Inferior parietal cortex (tissue), 1 donor: ENCODE measurements at regions not wholly inside any gene's neighbourhood (a gene's known extent, or its start where the extent isn't known, plus 50 kb on each side); places are given as distances from the start of the nearest gene placed in this dataset.
A peak's percentile ranks its signal among the peaks of the same experiment; 100 is the strongest.

Experiments
- DNase-seq: peaks from one replicate; pipeline ENCODE4 v3.0.0-alpha.2; 2016; ENCODE audit errors: extremely low spot score

GRCh38 chr6:4296552-4296951 lies 161.2 kb upstream of the ECI2 start:
- DNase-seq, result no peak

- no peak for DNase-seq
Observed at GRCh38 chr6:4295783-4296155, 160.4 kb upstream of the ECI2 start.

- no peak for DNase-seq
Observed at GRCh38 chr6:4295058-4295782, 159.8 kb upstream of the ECI2 start.

- DNase-seq, result no peak
Observed at GRCh38 chr6:4294636-4295035, 159.3 kb upstream of the ECI2 start.

DNA sequence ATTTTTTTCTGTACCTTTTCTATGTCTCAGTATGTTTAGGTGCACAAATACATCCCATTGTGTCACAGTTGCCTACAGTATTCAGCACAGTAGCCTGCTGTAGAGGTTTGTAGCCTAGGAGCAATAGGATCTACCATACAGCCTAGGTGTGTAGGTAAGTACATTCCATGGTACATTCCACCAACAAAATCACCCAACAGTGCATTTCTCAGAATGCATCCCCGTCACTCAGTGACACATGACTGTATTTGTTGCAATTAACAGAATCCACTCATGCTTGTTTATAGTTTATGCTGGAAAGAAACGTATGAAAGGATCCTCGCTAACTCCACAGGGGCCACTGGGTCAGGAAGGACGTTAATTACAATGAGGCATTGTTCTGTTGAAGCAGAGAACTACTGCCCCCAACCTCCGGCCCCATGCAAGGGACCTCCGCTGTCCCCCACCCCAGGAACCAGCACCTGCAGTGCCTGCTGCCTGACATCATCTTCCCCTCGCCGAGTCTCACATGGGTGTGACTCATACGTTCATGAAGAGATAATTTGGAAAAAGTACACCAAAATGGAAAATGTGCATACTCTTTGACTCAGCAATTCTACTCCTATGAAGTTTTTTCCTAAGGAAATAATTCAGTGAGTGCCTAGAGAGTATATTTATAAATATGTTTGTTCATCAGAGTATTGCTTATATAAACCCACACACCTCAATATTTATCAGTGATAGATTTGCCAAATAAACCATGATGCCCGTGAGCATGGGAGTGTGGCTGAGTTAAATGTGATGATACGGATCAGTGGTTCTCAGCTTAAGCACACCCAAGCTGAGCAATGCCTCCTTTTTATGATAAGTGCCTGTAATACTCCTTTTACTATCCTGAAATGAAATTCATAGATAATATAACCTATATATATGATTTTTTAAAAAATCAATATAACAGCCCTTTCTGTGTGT lies 156.4 kb upstream of the ECI2 start:
- DNase-seq, result no peak

DNA sequence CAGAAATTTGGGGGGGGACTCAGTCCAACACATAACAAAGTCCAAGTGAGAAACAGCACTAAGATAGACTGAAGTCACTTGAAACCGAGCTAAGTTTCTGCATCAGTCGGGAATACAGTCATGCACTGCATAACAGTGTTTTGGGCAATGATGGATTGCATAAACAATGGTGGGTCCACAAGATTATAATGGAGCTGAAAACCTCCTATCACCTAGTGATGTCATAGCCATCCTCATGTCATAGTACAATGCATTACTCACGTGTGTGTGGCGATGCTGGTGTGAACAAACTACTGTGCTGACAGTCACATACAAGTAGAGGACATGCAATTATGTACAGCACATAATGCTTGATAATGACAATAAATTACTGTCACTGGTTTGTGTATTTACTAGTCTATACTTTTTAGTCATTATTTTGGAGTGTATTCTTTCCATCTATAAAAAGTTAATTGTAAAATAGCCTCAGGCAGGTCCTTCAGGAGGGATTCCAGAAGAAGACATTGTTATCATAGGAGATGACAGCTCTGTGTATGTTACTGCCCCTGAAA lies 154.5 kb upstream of the ECI2 start:
- no peak for DNase-seq

- no peak for DNase-seq
Observed at GRCh38 chr6:4287811-4288244, 152.5 kb upstream of the ECI2 start.

DNA sequence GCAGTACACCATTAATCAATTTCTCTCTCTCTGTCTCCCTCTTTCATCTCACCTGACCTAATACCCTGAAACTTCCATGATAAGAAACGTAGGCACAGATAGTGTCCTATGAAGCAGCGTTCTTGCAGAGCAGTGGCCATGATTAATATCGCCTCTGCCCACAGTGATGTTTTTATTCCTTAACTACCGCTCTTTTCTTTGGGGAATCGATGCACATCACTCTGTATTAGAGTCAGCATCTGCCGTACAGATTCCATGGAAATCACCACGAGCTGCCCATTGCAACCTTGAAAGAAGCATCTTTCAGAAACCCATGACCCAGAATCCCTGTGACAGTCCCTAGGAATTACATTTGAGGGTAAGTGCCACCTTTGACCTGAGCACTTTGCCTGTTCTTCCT lies 152.0 kb upstream of the ECI2 start:
- DNase-seq, result no peak

- no peak for DNase-seq
Observed at GRCh38 chr6:4282926-4283325, 147.6 kb upstream of the ECI2 start.

GRCh38 chr6:4281341-4282293 lies 146.2 kb upstream of the ECI2 start:
- peak; percentile 57 for DNase-seq

DNA sequence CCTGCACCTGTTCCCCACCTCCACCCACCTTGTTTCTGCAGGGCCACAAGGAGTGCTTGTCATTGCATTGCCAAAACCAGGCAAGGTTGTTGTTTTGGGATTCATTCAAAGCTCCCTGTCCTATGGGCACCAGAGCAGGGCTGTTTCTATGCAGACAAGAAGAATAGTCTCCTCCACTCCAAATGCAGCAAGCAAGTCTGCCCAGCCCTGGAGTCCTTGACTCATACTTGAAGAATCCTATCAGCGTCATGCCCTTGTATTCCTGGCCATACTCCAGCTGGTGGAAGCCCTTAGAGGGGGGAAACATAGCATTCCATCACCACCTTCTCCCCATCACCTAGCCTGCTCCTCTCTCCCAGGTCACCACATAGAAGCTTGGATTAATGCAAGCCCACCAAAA lies 145.3 kb upstream of the ECI2 start:
- no peak for DNase-seq

DNA sequence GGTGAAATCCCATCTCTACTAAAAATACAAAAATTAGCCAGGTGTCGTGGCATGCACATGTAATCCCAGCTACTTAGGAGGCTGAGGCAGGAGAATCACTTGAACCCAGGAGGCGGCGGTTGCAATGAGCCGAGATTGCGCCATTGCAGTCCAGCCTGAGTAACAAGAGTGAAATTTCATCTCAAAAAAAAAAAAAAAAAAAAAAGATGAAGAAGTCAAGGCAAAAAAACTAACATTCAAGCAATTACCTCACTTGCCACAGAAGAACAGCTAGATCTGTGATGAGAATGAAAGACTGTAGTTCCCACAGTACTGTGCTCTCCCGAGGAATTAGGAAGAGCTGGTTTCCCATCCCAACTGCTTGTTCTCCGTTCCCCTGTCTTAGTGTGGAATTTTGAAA lies 144.7 kb upstream of the ECI2 start:
- DNase-seq, result no peak

DNA sequence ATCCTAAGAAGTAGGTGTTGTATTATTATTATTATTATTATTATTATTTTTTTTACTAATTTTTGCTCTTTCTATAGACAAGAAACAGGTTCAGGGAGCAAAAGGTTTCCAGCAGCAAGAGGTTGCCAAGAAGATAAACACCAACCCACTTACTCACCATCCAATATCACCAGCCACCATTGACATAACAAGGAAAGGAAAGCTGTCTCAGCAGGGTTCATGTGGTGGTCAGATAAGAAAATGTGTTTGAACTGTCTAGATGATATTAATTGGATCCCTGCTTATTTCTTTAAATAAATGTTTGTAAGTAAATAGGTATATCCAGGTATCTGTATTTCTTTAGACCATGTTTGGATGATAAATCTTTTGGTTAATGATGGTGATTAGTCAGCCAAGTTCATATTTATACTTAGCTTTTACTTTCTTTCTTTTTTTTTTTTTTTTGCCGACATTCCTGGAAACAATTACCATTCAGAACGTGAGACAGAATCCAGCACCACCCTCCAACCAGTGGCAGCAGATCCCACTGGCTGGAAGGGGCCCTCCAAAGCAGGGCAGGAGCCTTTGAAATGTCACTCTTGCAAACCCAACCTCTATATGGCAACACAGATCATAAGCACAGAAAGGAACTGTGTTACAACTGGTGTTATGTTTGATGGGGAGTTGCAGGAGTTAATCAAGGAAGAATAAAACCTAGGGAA lies 139.2 kb upstream of the ECI2 start:
- DNase-seq, result no peak

GRCh38 chr6:4272996-4273395 lies 137.6 kb upstream of the ECI2 start:
- DNase-seq, result no peak

GRCh38 chr6:4271761-4272470 lies 136.5 kb upstream of the ECI2 start:
- DNase-seq, result no peak

GRCh38 chr6:4270776-4271175 lies 135.4 kb upstream of the ECI2 start:
- peak; percentile 23 for DNase-seq

DNA sequence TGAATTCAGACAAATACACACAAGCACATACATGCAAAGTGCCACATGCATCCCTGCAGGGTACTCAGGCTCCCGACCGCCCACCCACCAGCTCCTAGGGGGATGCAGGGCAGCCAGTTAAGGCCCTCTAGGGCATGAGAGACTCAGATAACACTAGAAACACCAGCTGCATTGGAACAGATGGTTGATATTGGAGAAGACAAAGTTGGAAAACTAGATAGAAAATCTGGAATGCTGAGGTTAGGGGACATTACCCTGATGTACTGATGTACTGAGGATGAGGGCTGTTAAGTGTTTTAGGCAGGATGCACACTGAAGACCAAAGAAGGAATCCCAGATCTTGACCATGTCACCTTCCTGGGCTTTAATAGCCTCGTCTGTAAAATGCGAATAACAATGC lies 134.6 kb upstream of the ECI2 start:
- DNase-seq, result no peak

- DNase-seq, result no peak
Observed at GRCh38 chr6:4268171-4268570, 132.8 kb upstream of the ECI2 start.

GRCh38 chr6:4265740-4266139 lies 130.4 kb upstream of the ECI2 start:
- DNase-seq, result no peak

DNA sequence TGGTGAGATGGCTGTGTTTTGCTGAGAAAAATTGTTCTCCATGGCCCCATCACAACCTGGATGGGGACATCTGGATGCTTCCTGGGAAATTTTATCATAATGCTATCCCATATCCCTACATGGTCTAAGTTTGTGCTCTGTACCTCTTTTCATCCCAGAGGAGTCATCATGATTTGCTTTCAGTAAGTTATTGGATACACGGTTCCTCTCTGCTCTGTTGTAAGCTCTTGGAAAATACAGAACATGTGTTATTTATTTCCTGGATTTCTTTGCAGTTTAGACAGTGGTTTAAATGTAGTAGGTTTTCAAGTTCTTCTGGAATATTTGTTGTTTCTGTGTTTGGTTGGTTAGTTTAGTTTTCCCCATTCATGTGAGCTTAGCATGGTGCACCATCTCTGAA lies 129.2 kb upstream of the ECI2 start:
- no peak for DNase-seq
